Tibial artery (tissue), 4 donors: ENCODE measurements at regions not wholly inside any gene's neighbourhood (a gene's known extent, or its start where the extent isn't known, plus 50 kb on each side); places are given as distances from the start of the nearest gene placed in this dataset.
A peak's percentile ranks its signal among the peaks of the same experiment; 100 is the strongest.

Source experiments
- DNase-seq, 2 donors: peaks; one replicate each; pipeline ENCODE4 v3.0.0-alpha.2; 2019
- H3K27ac ChIP-seq, 2 donors: fragments of 200-600 bp; sonication (generic) in 1 of 2; 1 replicate in 1 of 2; 2 replicates in 1 of 2; pipeline ENCODE4 v1.5.1; 2018 to 2019; ENCODE audit warnings: mild to moderate bottlenecking in 1 of 2
- H3K27me3 ChIP-seq, 2 donors: fragments of 200-600 bp; sonication (generic) in 1 of 2; one replicate each; pipeline versions ENCODE4 v1.5.1 to v1.6.0; 2016 to 2019
- H3K36me3 ChIP-seq, 3 donors: fragments of 200-600 bp; sonication (generic) in 2 of 3; one replicate each; pipeline ENCODE4 v1.5.1; 2016 to 2019; ENCODE audit warnings: mild to moderate bottlenecking in 2 of 3
- H3K4me1 ChIP-seq, 4 donors: fragments of 200-600 bp; sonication (generic) in 2 of 4; 1 replicate in 3 of 4; 2 replicates in 1 of 4; pipeline ENCODE4 v1.5.1; 2016 to 2019
- H3K4me3 ChIP-seq, 2 donors: fragments of 200-600 bp; sonication (generic) in 1 of 2; 1 replicate in 1 of 2; 2 replicates in 1 of 2; pipeline ENCODE4 v1.5.1; 2018 to 2019; ENCODE audit warnings: mild to moderate bottlenecking in 2 of 2
- H3K9me3 ChIP-seq, 3 donors: fragments of 200-600 bp; sonication (generic) in 1 of 3; one replicate each; pipeline ENCODE4 v1.5.1; 2016 to 2019
- intact Hi-C: fragments of 100-400 bp; cut with DNase I; formaldehyde crosslinking; loops from one replicate; pipeline ENCODE4 v1.15.0; 2023; ENCODE audit warnings: low total_unique reads
- TF ChIP-seq, protein P1 (sequence below), 2 experiments: fragments of 200-600 bp in 1 of 2; fragments of 450-650 bp in 1 of 2; IDR thresholded peaks; one replicate each; pipeline ENCODE4 v1.5.1; 2017 to 2019; ENCODE audit warnings: antibody characterized with exemption in 2 of 2, mild to moderate bottlenecking in 1 of 2, moderate library complexity in 1 of 2

- no peak for DNase-seq
- intact Hi-C loops: no loop called here
- Histone ChIP-seq H3K4me1 (no peaks in the 10 kb centered on the region), H3K36me3 (no peaks in the 10 kb centered on the region), H3K4me3 (no peak overlapping the region), H3K27ac (no peak overlapping the region), H3K27me3 (no peaks in the 10 kb centered on the region), H3K9me3 (no peaks in the 10 kb centered on the region)
- TF ChIP-seq, protein P1, sequence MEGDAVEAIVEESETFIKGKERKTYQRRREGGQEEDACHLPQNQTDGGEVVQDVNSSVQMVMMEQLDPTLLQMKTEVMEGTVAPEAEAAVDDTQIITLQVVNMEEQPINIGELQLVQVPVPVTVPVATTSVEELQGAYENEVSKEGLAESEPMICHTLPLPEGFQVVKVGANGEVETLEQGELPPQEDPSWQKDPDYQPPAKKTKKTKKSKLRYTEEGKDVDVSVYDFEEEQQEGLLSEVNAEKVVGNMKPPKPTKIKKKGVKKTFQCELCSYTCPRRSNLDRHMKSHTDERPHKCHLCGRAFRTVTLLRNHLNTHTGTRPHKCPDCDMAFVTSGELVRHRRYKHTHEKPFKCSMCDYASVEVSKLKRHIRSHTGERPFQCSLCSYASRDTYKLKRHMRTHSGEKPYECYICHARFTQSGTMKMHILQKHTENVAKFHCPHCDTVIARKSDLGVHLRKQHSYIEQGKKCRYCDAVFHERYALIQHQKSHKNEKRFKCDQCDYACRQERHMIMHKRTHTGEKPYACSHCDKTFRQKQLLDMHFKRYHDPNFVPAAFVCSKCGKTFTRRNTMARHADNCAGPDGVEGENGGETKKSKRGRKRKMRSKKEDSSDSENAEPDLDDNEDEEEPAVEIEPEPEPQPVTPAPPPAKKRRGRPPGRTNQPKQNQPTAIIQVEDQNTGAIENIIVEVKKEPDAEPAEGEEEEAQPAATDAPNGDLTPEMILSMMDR (IDR thresholded peaks at IDR 0.05): no peak
Observed at GRCh38 chr10:112071596-112072133, 111.9 kb downstream of the GPAM start.

DNA sequence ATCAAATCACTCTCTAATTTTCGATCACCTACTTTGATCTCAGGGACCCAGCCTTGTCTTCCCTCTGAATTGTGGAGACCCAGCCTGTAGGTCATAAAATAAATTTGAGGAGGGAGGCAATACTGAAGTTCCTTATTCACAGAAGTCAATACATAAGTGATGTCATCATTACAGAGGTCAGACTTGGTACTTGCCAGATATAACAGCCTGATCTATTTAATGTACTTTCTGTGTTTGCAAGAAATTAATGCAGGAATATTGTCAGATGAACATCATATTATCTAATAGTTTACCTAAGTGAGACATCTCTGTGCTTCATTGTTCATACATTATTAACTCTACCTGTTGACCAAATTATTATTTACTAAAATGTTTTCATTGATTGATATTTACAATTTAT, 105.6 kb downstream of the GPAM start:
- TF ChIP-seq, protein P1 (IDR thresholded peaks at IDR 0.05): no peak
- no peak for DNase-seq
- Histone ChIP-seq H3K36me3 (no peaks in the 10 kb centered on the region), H3K4me1 (peaks cover 0 to 13% (median 8%) of the 10 kb centered on the region in 4 donors), H3K27ac (no peak overlapping the region), H3K4me3 (no peak overlapping the region), H3K9me3 (no peaks in the 10 kb centered on the region), H3K27me3 (no peaks in the 10 kb centered on the region)
- intact Hi-C loops: no loop called here

- Histone ChIP-seq H3K4me1 (peaks cover 0 to 23% (median 8%) of the 10 kb centered on the region in 4 donors), H3K27me3 (no peaks in the 10 kb centered on the region), H3K9me3 (no peaks in the 10 kb centered on the region), H3K4me3 (no peak overlapping the region), H3K36me3 (no peaks in the 10 kb centered on the region), H3K27ac (no peak overlapping the region)
- intact Hi-C loops: no loop called here
- no peak for DNase-seq
- TF ChIP-seq, protein P1 (IDR thresholded peaks at IDR 0.05): no peak
Observed at GRCh38 chr10:112080231-112080630, 103.3 kb downstream of the GPAM start.

GRCh38 chr10:112082120-112082519, 101.4 kb downstream of the GPAM start:
- Histone ChIP-seq H3K27ac (peak overlapping the region in 1 of 2 donors; percentile 7), H3K27me3 (no peaks in the 10 kb centered on the region), H3K9me3 (no peaks in the 10 kb centered on the region), H3K36me3 (no peaks in the 10 kb centered on the region), H3K4me1 (peaks cover 0 to 23% (median 8%) of the 10 kb centered on the region in 4 donors), H3K4me3 (no peak overlapping the region)
- DNase-seq: peak in 1 of 2 donors; percentile 23
- intact Hi-C loops: no loop called here
- TF ChIP-seq, protein P1 (IDR thresholded peaks at IDR 0.05): no peak

DNA sequence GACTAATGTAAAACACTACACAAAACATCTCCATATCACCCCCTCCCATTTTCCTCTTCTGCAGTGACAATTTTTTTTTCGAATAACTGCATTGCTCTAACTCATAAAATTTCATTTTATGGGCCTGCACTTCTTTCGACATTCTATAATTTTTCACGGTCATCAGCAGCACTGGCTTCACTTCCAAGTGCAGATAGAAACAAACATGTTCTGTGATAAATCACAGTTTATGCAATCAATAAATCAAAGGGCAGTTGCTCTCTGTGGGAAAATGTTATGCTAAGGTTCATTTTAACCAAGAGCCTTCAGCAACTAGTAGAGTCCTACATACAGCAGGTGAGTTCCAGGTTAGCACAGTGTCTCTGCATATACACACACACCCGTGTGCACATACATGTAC, 100.1 kb downstream of the GPAM start:
- peak overlapping the region in 1 of 2 donors; percentile 7 for H3K27ac ChIP-seq
- intact Hi-C loops: no loop called here
- H3K4me3 ChIP-seq: no peak overlapping the region
- H3K4me1 ChIP-seq: peaks cover 0 to 23% (median 8%) of the 10 kb centered on the region in 4 donors
- TF ChIP-seq, protein P1 (IDR thresholded peaks at IDR 0.05): no peak
- H3K36me3 ChIP-seq: no peaks in the 10 kb centered on the region
- H3K9me3 ChIP-seq: no peaks in the 10 kb centered on the region
- H3K27me3 ChIP-seq: no peaks in the 10 kb centered on the region
- DNase-seq: no peak
